SU-DHL-6 (cell line): ENCODE measurements at regions not wholly inside any gene's neighbourhood (a gene's known extent, or its start where the extent isn't known, plus 50 kb on each side); places are given as distances from the start of the nearest gene placed in this dataset.

ENCODE experiments used
- H2AFZ ChIP-seq: fragments of 200-600 bp; sonication (generic); 2 replicates; pipeline ENCODE4 v1.6.1; 2014; ENCODE audit warnings: low read depth, mild to moderate bottlenecking, moderate library complexity, mixed read lengths, antibody characterized with exemption, low read length; ENCODE audit not compliant: severe bottlenecking
- H3F3A ChIP-seq: fragments of 200-600 bp; shearing (Covaris generic); 2 replicates; pipeline ENCODE4 v1.6.0; 2016; ENCODE audit warnings: antibody characterized with exemption, mild to moderate bottlenecking; ENCODE audit not compliant: insufficient read depth
- H3K27ac ChIP-seq: fragments of 200-600 bp; sonication (generic); 2 replicates; pipeline ENCODE4 v1.5.1; 2016; ENCODE audit warnings: low read depth, mild to moderate bottlenecking, low read length, moderate library complexity, mixed read lengths
- H3K27me3 ChIP-seq: fragments of 200-600 bp; sonication (generic), shearing (Covaris generic); 2 replicates; pipeline ENCODE4 v1.6.0; 2014; ENCODE audit warnings: mild to moderate bottlenecking, low read length
- H3K36me3 ChIP-seq: fragments of 200-600 bp; sonication (generic); 2 replicates; pipeline ENCODE4 v1.6.1; 2014; ENCODE audit warnings: mild to moderate bottlenecking, low read length, mixed read lengths
- H3K4me2 ChIP-seq: fragments of 300-600, 200-600 bp; shearing (Covaris generic), sonication (generic); 2 replicates; pipeline ENCODE4 v1.6.0; 2014; ENCODE audit warnings: low read length, low read depth, mild to moderate bottlenecking; ENCODE audit not compliant: poor library complexity, severe bottlenecking
- H3K4me3 ChIP-seq: fragments of 200-600 bp; sonication (generic); 2 replicates; pipeline ENCODE4 v1.5.1; 2014; ENCODE audit warnings: antibody characterized with exemption, low read length, mild to moderate bottlenecking, mixed read lengths; ENCODE audit not compliant: insufficient read depth, poor library complexity, severe bottlenecking
- H3K79me2 ChIP-seq: fragments of 200-600 bp; sonication (generic); 2 replicates; pipeline ENCODE4 v1.6.1; 2014; ENCODE audit warnings: mild to moderate bottlenecking, low read length, moderate library complexity; ENCODE audit not compliant: insufficient read depth
- H3K9ac ChIP-seq: fragments of 200-600 bp; sonication (generic); 2 replicates; pipeline ENCODE4 v1.7.0; 2014; ENCODE audit warnings: mild to moderate bottlenecking, low read length
- H3K9me2 ChIP-seq: fragments of 200-600 bp; sonication (generic); replicated peaks from 2 replicates; pipeline ENCODE4 v1.6.1; 2014; ENCODE audit warnings: low read length; ENCODE audit not compliant: insufficient read depth
- H3K9me3 ChIP-seq: fragments of 200-600 bp; sonication (generic); 2 replicates; pipeline ENCODE4 v1.6.1; 2014; ENCODE audit warnings: low read length, mixed read lengths; ENCODE audit not compliant: insufficient read depth
- H4K20me1 ChIP-seq: fragments of 200-600 bp; sonication (generic); 2 replicates; pipeline ENCODE4 v1.6.1; 2014; ENCODE audit warnings: low read depth, mild to moderate bottlenecking, antibody characterized with exemption, low read length, moderate library complexity, mixed read lengths
- EZH2phosphoT487 ChIP-seq: fragments of 200-600 bp; sonication (generic), shearing (Covaris generic); conservative IDR thresholded peaks from 2 replicates; pipeline ENCODE4 v1.6.1; 2018; ENCODE audit warnings: mild to moderate bottlenecking, antibody characterized with exemption, low read length, moderate library complexity, mixed read lengths
- TF ChIP-seq, protein P1 (sequence below): fragments of 200-600 bp; sonication (generic); IDR thresholded peaks from one replicate; pipeline ENCODE4 v1.5.1; 2017; ENCODE audit warnings: antibody characterized with exemption, mild to moderate bottlenecking, low read length, moderate library complexity; ENCODE audit not compliant: insufficient read depth, poor library complexity, severe bottlenecking

DNA sequence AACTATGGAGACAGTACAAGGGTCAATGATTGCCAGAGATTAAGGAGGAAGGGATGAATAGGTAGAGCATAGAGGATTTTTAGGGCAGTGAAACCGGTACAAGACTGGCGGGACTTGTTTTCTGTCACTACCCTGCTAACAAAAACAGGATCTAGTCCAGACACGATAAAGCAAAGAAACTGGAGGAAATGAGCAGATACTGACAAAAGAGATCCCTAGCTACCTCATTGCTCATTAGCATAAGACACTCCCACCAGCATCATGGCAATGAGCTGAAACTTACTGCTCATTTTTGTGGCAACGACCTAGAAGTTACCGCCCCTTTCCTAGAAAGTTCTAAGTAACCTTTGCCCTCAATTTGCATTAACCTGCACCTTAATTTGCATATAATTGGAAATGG, 131.2 kb downstream of the ETAA1 start:
- no peaks in the 10 kb centered on the region for H3K27me3 ChIP-seq
- H3K9me3 ChIP-seq: no peaks in the 10 kb centered on the region
- no peak overlapping the region for H3K4me2 ChIP-seq
- H3K79me2 ChIP-seq: no peaks in the 10 kb centered on the region
- H3F3A ChIP-seq: no peaks in the 10 kb centered on the region
- no peaks in the 10 kb centered on the region for H3K36me3 ChIP-seq
- H3K27ac ChIP-seq: no peak overlapping the region
- no peaks in the 10 kb centered on the region for H3K9me2 ChIP-seq
- H4K20me1 ChIP-seq: no peaks in the 10 kb centered on the region
- TF ChIP-seq EZH2phosphoT487: no peak
- TF ChIP-seq, protein P1, sequence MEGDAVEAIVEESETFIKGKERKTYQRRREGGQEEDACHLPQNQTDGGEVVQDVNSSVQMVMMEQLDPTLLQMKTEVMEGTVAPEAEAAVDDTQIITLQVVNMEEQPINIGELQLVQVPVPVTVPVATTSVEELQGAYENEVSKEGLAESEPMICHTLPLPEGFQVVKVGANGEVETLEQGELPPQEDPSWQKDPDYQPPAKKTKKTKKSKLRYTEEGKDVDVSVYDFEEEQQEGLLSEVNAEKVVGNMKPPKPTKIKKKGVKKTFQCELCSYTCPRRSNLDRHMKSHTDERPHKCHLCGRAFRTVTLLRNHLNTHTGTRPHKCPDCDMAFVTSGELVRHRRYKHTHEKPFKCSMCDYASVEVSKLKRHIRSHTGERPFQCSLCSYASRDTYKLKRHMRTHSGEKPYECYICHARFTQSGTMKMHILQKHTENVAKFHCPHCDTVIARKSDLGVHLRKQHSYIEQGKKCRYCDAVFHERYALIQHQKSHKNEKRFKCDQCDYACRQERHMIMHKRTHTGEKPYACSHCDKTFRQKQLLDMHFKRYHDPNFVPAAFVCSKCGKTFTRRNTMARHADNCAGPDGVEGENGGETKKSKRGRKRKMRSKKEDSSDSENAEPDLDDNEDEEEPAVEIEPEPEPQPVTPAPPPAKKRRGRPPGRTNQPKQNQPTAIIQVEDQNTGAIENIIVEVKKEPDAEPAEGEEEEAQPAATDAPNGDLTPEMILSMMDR: no peak
- H3K9ac ChIP-seq: no peak overlapping the region
- H2AFZ ChIP-seq: no peak overlapping the region
- H3K4me3 ChIP-seq: no peak overlapping the region

DNA sequence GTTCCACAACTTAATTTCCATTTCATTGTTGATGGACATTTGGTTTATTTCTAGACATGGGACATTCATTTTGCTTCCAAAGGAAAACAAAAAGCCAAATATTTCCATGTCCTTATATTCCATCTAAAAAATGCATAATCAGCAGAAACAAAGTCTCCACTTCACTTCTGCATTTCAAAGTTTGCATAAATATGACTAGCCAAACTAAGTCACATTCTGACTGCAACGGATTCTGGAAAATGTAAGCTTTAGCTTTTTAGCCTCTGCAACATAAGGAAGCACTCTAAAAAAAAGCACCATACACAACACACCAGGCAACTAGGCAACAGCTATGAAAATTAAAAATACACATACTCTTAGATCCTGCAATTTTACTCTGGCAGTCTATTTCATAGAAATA, 135.3 kb downstream of the ETAA1 start:
- Histone ChIP-seq H2AFZ (no peak overlapping the region), H3K27me3 (no peaks in the 10 kb centered on the region), H3K79me2 (no peaks in the 10 kb centered on the region), H3K4me2 (no peak overlapping the region), H3K36me3 (no peaks in the 10 kb centered on the region), H4K20me1 (no peaks in the 10 kb centered on the region), H3K9me2 (no peaks in the 10 kb centered on the region), H3K9ac (no peak overlapping the region), H3K27ac (no peak overlapping the region), H3K4me3 (no peak overlapping the region), H3K9me3 (no peaks in the 10 kb centered on the region), H3F3A (no peaks in the 10 kb centered on the region)
- TF ChIP-seq, protein P1: no peak

DNA sequence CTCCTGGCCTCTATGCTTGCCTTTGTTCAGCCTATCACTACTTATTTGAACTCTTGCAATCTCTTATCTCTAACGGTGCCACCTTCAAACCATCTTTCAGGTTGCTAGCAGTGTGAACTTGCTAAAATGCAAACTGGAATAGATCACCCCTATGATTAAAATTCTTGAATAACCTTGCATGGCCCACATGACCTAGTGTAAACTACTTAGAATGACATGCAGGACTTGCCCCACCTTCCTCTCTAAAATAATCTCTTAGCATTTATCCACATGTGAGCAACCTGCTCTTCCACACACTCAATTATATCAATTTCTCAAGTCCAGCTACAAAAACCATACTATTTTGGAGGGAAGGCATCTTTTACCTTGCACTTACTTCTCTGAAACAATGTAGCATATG, 137.6 kb downstream of the ETAA1 start:
- H3K79me2 ChIP-seq: no peaks in the 10 kb centered on the region
- no peak overlapping the region for H3K4me3 ChIP-seq
- H3K9me2 ChIP-seq: no peaks in the 10 kb centered on the region
- H3F3A ChIP-seq: no peaks in the 10 kb centered on the region
- H3K4me2 ChIP-seq: no peak overlapping the region
- no peaks in the 10 kb centered on the region for H3K27me3 ChIP-seq
- no peaks in the 10 kb centered on the region for H4K20me1 ChIP-seq
- H3K9ac ChIP-seq: no peak overlapping the region
- H3K36me3 ChIP-seq: no peaks in the 10 kb centered on the region
- no peak overlapping the region for H2AFZ ChIP-seq
- H3K9me3 ChIP-seq: no peaks in the 10 kb centered on the region
- H3K27ac ChIP-seq: no peak overlapping the region
- no peak for TF ChIP-seq EZH2phosphoT487
- TF ChIP-seq, protein P1: no peak

DNA sequence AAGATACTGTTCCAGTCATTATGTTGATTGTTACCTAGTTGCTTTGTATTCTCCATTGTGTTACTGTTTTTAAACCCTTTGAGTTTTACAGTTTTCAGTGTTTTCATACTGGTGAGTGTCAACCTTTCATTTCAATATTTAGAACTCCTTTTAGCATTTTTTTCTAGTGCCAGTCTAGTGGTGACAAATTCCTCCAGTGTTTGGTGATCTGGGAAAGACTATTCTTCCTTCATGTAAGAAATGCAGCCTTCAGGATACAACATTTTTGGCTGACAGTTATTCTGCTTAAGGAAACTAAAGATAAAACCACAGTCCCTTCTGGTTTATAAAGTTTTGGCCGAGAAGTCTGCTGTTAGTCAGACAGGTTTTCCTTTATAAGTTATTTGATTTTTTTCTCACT, 143.8 kb downstream of the ETAA1 start:
- TF ChIP-seq EZH2phosphoT487: no peak
- TF ChIP-seq, protein P1: no peak
- H3K27ac ChIP-seq: no peak overlapping the region
- no peaks in the 10 kb centered on the region for H3K9me3 ChIP-seq

More for the DNA sequence above, 143.8 kb downstream of the ETAA1 start:
- Histone ChIP-seq H3K36me3 (no peaks in the 10 kb centered on the region), H2AFZ (no peak overlapping the region), H3K4me2 (no peak overlapping the region), H3F3A (no peaks in the 10 kb centered on the region), H3K9me2 (no peaks in the 10 kb centered on the region), H3K27me3 (no peaks in the 10 kb centered on the region), H3K79me2 (no peaks in the 10 kb centered on the region), H3K4me3 (no peak overlapping the region), H3K9ac (no peak overlapping the region), H4K20me1 (no peaks in the 10 kb centered on the region)
